ENCODE measurements at regions not wholly inside any gene's neighbourhood (a gene's known extent, or its start where the extent isn't known, plus 50 kb on each side); places are given as distances from the start of the nearest gene placed in this dataset.

DNA sequence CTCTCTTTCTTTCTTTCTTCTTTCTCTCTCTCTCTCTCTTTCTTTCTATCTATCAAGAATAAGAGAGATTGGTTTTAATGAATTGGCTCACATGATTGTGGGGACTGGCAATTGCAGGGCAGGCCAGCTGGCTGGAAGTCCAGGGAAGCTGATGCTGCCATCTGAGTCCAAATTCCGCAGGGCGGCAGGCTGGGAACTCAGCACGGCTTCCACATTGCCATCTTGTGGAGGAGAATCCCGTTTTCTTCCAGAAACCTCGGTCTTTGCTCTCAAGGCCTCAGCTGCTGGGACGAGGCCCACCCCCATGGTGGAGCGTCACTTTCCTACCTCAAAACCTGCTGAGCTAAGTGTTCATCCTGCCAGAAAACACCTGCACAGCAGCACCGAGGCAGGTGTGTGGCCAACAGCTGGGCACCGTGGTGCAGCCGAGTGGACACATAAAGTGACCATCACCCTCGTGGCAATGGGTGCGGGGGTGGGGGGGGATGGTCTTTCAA is 58.8 kb upstream of the SLCO4A1 start:
- no peak for TF ChIP-seq CTCF (IDR thresholded peaks at IDR 0.05)
- TF ChIP-seq POLR2A (IDR thresholded peaks at IDR 0.05): no peak

Data from stomach (tissue), 4 donors.